ENCODE measurements at regions not wholly inside any gene's neighbourhood (a gene's known extent, or its start where the extent isn't known, plus 50 kb on each side); places are given as distances from the start of the nearest gene placed in this dataset.

DNA sequence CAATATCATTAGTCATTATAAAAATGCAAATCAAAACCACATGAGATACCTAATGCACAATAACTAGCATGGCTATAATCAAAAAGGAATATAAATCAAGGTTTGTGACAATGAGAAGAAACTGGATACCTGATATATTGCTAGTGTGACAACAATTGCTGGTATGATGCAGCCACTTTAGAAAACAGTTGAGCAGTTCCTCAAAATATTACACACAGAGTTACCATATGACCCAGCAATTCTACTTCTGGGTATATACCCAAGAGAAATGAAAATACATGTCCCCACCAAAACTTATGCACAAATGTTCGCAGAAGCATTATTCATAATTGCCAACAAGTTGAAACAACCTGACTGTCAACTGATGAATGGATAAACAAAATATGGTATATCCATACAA, 339.7 kb upstream of the POU5F2 start:
- H3K9me3 ChIP-seq (ENCODE audit: low read depth, low read length, poor library complexity, severe bottlenecking): no peaks in the 10 kb centered on the region
- no peak for TF ChIP-seq EZH2 (IDR thresholded peaks at IDR 0.05; ENCODE audit: borderline replicate concordance, low read depth, low read length, poor library complexity, severe bottlenecking)
- no peak for TF ChIP-seq CTCF (conservative IDR thresholded peaks at IDR 0.05; ENCODE audit: low read depth, low read length)
- no peaks in the 10 kb centered on the region for H3K36me3 ChIP-seq (ENCODE audit: insufficient read depth, low read length, poor library complexity, severe bottlenecking)
- no TSS peak for BruUV-seq (replicated peaks)
- ChIA-PET CTCF (no interaction called here), POLR2A (ENCODE audit: low non-redundant PET) (no interaction called here)
- DNase-seq (ENCODE audit: low spot score): no peak
- H3K27ac ChIP-seq (ENCODE audit: low read depth, low read length, poor library complexity, severe bottlenecking): no peak overlapping the region
- H3K27me3 ChIP-seq (replicated peaks; ENCODE audit: insufficient read depth, low read depth, low read length, poor library complexity): no peaks in the 10 kb centered on the region
- H3K4me1 ChIP-seq (ENCODE audit: insufficient read depth, low read length, poor library complexity, severe bottlenecking): no peaks in the 10 kb centered on the region
- H3K4me3 ChIP-seq (ENCODE audit: low read depth, low read length, poor library complexity, severe bottlenecking): no peak overlapping the region
- intact Hi-C loops (cut with micrococcal nuclease; ENCODE audit: unreplicated experiment): no loop called here

- Histone ChIP-seq H3K36me3 (ENCODE audit: insufficient read depth, low read length, poor library complexity, severe bottlenecking) (no peaks in the 10 kb centered on the region), H3K27me3 (replicated peaks; ENCODE audit: insufficient read depth, low read depth, low read length, poor library complexity) (no peaks in the 10 kb centered on the region), H3K27ac (ENCODE audit: low read depth, low read length, poor library complexity, severe bottlenecking) (no peak overlapping the region), H3K9me3 (ENCODE audit: low read depth, low read length, poor library complexity, severe bottlenecking) (no peaks in the 10 kb centered on the region), H3K4me1 (ENCODE audit: insufficient read depth, low read length, poor library complexity, severe bottlenecking) (no peaks in the 10 kb centered on the region), H3K4me3 (ENCODE audit: low read depth, low read length, poor library complexity, severe bottlenecking) (no peak overlapping the region)
- intact Hi-C loops (cut with micrococcal nuclease; ENCODE audit: unreplicated experiment): no loop called here
- POLR2A ChIA-PET (ENCODE audit: low non-redundant PET): no interaction called here
- no peak for DNase-seq (ENCODE audit: low spot score)
- CTCF ChIA-PET: no interaction called here
- no peak for TF ChIP-seq EZH2 (IDR thresholded peaks at IDR 0.05; ENCODE audit: borderline replicate concordance, low read depth, low read length, poor library complexity, severe bottlenecking)
- no TSS peak for BruUV-seq (replicated peaks)
These were observed 339.0 kb upstream of the POU5F2 start for GRCh38 chr5:94080390-94080789.

DNA sequence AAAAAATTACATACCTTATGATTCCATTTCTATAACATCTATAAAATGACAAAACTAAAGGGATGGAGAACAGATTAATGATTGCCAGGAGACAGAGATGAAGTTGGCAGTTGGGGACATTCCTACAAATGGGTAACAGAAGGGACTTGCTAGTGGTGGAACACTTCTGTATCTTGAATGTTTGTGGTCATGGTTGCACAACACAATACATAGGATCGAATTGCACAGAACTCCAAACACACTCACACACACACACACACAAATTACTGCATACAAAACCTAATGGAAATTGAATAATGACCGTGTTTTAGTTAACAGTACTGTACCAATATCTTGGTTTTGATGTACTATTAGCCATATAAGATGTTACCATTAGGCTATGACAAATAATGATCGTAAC, 330.7 kb upstream of the POU5F2 start:
- no peaks in the 10 kb centered on the region for H3K27me3 ChIP-seq (replicated peaks; ENCODE audit: insufficient read depth, low read depth, low read length, poor library complexity)
- no peak for DNase-seq (ENCODE audit: low spot score)
- intact Hi-C loops (cut with micrococcal nuclease; ENCODE audit: unreplicated experiment): no loop called here
- peaks cover 3% of the 10 kb centered on the region for H3K4me1 ChIP-seq (ENCODE audit: insufficient read depth, low read length, poor library complexity, severe bottlenecking)
- H3K4me3 ChIP-seq (ENCODE audit: low read depth, low read length, poor library complexity, severe bottlenecking): no peak overlapping the region
- POLR2A ChIA-PET (ENCODE audit: low non-redundant PET): no interaction called here
- BruUV-seq (replicated peaks): no TSS peak
- no peak overlapping the region for H3K27ac ChIP-seq (ENCODE audit: low read depth, low read length, poor library complexity, severe bottlenecking)
- no peaks in the 10 kb centered on the region for H3K36me3 ChIP-seq (ENCODE audit: insufficient read depth, low read length, poor library complexity, severe bottlenecking)
- peaks cover 5% of the 10 kb centered on the region for H3K9me3 ChIP-seq (ENCODE audit: low read depth, low read length, poor library complexity, severe bottlenecking)
- no peak for TF ChIP-seq CTCF (conservative IDR thresholded peaks at IDR 0.05; ENCODE audit: low read depth, low read length)
- CTCF ChIA-PET: no interaction called here

DNA sequence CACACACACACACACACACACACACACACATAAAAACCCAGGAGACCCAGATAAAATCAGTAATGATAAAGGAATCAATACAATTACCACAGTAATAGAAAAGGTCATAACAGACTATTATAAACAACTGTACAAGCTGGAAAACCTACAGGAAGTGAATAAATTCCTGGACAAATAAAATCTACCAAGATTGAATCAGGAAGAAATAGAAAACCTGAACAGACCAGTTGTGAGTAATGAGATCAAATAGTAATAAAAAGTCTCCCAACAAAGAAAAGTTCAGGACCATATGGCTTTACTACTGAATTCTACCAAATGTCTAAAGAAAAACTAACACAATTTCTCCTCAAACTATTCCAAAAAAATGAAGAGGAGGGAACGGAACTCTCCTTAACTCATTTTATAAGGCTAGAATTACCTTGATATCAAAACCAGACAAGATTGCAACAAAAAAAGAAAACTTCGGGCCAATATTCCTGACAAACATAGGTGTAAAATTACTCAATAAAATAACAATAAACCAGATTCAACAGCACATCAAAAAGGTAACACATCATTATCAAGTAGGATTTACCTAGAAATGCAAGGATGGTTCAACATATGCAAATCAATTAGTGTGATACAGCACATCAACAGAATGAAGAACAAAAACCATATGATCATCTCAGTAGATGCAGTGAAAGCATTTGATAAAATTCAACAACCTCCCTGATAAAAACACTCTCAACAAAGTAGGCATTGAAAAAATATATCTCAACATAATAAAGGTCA, 325.2 kb upstream of the POU5F2 start:
- Histone ChIP-seq H3K27me3 (replicated peaks; ENCODE audit: insufficient read depth, low read depth, low read length, poor library complexity) (no peaks in the 10 kb centered on the region), H3K36me3 (ENCODE audit: insufficient read depth, low read length, poor library complexity, severe bottlenecking) (no peaks in the 10 kb centered on the region), H3K9me3 (ENCODE audit: low read depth, low read length, poor library complexity, severe bottlenecking) (peaks cover 12% of the 10 kb centered on the region), H3K4me1 (ENCODE audit: insufficient read depth, low read length, poor library complexity, severe bottlenecking) (no peaks in the 10 kb centered on the region), H3K4me3 (ENCODE audit: low read depth, low read length, poor library complexity, severe bottlenecking) (no peak overlapping the region), H3K27ac (ENCODE audit: low read depth, low read length, poor library complexity, severe bottlenecking) (no peak overlapping the region)
- intact Hi-C loops (cut with micrococcal nuclease; ENCODE audit: unreplicated experiment): no loop called here
- ChIA-PET POLR2A (ENCODE audit: low non-redundant PET) (no interaction called here), CTCF (no interaction called here)
- TF ChIP-seq EZH2 (IDR thresholded peaks at IDR 0.05; ENCODE audit: borderline replicate concordance, low read depth, low read length, poor library complexity, severe bottlenecking) (no peak), CTCF (conservative IDR thresholded peaks at IDR 0.05; ENCODE audit: low read depth, low read length) (no peak)
- no peak for DNase-seq (ENCODE audit: low spot score)
- no TSS peak for BruUV-seq (replicated peaks)

Measured in A673 (cell line).